HPDE6-E6E7 (cell line): ENCODE measurements at regions not wholly inside any gene's neighbourhood (a gene's known extent, or its start where the extent isn't known, plus 50 kb on each side); places are given as distances from the start of the nearest gene placed in this dataset.
"Not testable (repeated sequence)": the region's sequence is repeated elsewhere in the genome, so short reads cannot be mapped to it uniquely, and the experiment has no call there.

ENCODE experiments used
- DNase-seq: peaks from one replicate; pipeline ENCODE4 v3.0.0; 2011; ENCODE audit warnings: missing footprints; ENCODE audit errors: extremely low spot score

DNA sequence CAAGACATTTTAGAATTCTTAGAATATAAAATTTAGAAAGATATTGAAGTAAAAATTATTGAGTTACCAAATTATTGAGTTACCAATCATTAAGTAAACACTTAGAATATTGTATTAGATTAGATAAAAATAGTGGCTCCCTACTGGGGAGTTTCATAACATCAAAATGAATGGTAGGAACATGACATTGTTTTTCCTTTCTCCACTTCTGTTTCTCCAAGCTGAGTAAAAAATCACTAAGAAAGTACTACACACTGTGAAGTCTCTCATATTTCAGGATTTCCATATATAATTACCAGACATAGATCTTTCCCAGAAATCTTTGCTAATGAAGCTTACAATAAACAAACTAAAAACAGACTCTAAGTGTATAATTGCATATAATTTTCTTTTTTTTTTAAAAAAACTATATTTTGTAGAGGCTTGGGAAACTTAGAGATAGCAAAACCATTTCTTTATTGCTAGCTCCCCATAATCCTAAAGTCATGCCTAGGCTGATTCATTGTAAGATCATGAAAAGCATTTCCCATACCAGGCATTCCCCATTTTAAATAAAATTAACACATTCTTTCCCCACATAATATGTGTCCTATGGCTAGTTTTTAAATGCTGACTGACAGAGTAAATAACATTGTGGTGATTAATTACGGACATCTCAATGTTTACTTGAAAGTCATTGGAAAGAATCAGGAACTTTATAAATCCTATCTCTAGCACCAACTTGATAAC lies 1408.7 kb upstream of the GOT2 start:
- DNase-seq, result no peak

DNA sequence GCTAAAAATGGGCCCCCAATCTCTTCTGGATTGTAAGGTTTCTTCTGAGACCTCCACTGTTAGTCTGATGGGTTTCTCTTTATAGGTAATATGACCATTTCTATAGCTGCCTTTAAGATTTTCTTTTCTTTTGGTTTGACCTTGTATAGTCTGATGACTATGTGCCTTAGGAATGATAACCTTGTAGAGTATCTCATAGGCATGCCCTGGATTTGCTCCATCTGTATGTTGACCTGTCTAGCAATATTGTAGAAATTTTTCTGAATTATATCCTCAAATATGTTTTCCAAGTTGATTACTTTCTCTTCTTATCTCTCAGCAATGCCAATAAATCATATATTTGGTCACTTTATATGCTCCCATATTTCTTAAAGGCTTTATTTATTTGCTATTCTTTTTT lies 1403.8 kb upstream of the GOT2 start:
- DNase-seq, result no peak

GRCh38 chr16:60127196-60127595 lies 1393.1 kb upstream of the GOT2 start:
- no peak for DNase-seq

- not testable (repeated sequence) for DNase-seq
These were observed 1392.0 kb upstream of the GOT2 start for GRCh38 chr16:60126115-60126514.

- no peak for DNase-seq
These were observed 1389.4 kb upstream of the GOT2 start for GRCh38 chr16:60123392-60124023.

- no peak for DNase-seq
These were observed 1386.5 kb upstream of the GOT2 start for GRCh38 chr16:60120586-60120985.

- DNase-seq, result no peak
These were observed 1376.4 kb upstream of the GOT2 start for GRCh38 chr16:60110531-60110930.

GRCh38 chr16:60107871-60108270 lies 1373.8 kb upstream of the GOT2 start:
- no peak for DNase-seq

DNA sequence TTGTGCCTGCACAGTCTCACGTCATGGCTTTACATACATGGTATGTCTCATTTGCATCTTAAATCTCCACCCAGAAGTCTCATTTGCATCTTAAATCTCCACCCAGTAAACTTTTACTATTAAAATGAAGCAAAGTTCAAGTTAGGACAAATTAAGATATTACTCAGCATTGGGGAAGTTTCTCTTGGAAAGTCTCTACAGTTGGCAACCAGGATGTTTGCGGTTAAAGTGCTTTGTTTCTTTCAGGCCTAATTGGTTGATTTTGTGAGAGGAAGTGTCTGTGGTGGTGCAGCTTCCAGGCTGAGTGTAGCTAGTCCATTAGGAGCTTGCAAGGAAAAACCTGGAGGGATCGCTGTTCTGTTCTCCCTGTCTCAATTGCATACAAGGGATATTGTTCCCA lies 1373.3 kb upstream of the GOT2 start:
- no peak for DNase-seq

DNA sequence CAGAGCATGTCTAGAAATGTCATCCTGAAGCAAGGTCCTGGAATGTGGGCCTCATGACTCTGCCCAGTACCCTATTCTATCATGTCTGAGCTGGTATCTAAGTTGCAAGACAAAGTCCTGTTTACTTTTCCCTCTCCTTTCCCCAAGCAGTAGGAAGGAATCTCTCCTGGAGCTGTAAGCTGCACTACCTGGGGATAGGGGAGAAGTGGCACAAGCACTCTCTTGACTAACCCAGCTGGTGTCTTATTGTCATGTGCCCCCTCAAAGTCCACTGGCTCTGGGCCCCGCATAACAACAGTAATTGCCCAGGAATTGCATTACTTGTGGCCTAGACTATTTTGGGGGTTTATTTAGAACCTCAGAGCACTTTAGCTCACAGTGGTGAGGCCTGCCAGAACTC lies 1366.3 kb upstream of the GOT2 start:
- no peak for DNase-seq

- no peak for DNase-seq
These were observed 1357.4 kb upstream of the GOT2 start for GRCh38 chr16:60091529-60091928.

DNA sequence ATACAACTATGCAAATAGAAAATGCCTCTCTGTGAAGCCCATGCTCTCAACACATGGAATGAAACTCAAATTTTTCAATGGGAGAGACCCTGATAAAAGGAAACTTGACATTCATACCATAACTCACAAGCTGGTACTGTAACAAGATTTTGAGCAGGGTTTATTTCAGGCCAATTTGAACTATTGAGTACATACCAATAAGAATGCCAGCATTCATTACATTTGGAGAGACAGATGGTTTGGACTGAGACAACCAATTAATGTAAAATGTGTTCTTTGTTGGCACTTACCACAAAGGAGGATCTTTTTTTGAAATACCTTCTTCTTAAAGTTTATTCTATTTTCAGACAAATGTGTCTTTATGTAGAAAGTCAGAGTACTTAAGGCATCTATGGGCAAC lies 1357.0 kb upstream of the GOT2 start:
- DNase-seq, result no peak

- DNase-seq, result no peak
These were observed 1353.4 kb upstream of the GOT2 start for GRCh38 chr16:60087530-60087929.

- not testable (repeated sequence) for DNase-seq
These were observed 1344.7 kb upstream of the GOT2 start for GRCh38 chr16:60078819-60079218.

- no peak for DNase-seq
These were observed 1343.7 kb upstream of the GOT2 start for GRCh38 chr16:60077861-60078260.

- no peak for DNase-seq
These were observed 1340.3 kb upstream of the GOT2 start for GRCh38 chr16:60074378-60074777.

GRCh38 chr16:60073376-60073775 lies 1339.3 kb upstream of the GOT2 start:
- no peak for DNase-seq

DNA sequence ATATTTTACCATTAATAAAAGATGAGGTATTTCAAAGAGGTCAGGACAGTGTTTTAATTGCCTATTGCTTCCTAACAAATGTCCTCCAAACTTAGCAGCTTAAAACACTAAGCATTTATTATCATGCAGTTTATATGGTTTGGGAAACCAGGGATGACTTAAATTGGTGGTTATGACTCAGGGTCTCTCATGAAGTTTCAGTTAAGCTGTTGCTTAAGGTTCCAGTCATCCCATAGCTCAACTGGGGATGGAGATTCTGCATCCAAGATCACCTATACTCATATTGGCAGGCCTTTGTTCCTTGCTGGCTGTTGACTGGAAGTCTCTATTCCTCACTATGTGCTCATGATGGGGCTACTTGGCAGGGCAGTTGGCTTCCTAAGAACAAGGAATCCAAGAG lies 1329.9 kb upstream of the GOT2 start:
- no peak for DNase-seq

- no peak for DNase-seq
These were observed 1327.3 kb upstream of the GOT2 start for GRCh38 chr16:60061396-60061795.

- no peak for DNase-seq
These were observed 1326.6 kb upstream of the GOT2 start for GRCh38 chr16:60060731-60061130.

DNA sequence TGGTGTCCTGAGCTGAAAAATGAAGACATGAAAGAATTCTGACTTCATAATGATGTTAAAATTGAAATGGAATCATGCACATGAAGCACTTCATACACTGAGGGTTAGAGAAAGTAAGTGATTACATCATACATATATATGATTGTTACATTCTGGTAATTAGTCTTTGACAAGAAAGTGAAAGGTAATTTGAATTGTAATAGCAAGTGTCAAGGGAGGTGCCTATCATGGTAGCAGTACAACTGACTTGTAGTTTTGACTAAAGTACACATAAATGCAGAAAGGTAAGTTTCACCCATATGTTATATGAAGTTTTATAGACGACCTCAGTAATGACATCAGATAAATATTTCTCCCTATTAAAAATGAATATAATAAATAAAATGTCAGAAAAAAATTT lies 1325.0 kb upstream of the GOT2 start:
- no peak for DNase-seq

- no peak for DNase-seq
These were observed 1307.6 kb upstream of the GOT2 start for GRCh38 chr16:60041671-60042070.

- no peak for DNase-seq
These were observed 1297.6 kb upstream of the GOT2 start for GRCh38 chr16:60031740-60032139.

DNA sequence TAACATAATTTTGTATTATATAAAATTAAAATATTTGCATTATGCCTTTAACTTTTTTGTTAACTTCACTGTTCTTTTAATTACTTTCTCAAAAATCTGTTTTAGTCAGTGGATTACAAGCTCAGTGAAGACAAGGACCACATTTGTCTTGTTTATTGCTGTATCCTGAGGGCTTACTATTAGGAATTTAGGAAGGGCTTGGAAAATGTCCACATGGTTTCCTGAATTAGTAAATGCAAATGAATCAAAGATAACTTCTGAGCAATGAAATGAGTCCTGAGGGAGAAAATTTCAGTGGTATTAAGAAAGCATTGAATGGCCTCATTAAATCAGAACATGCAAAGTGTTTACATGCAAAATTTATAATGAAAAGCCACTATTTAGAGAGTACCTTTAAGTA lies 1293.2 kb upstream of the GOT2 start:
- no peak for DNase-seq
